ENCODE measurements at regions not wholly inside any gene's neighbourhood (a gene's known extent, or its start where the extent isn't known, plus 50 kb on each side); places are given as distances from the start of the nearest gene placed in this dataset.
A peak's percentile ranks its signal among the peaks of the same experiment; 100 is the strongest.

- TF ChIP-seq CTCF (IDR thresholded peaks at IDR 0.05; ENCODE audit: low read depth, low read length), result no peak
- H3K4me3 ChIP-seq, result no peak overlapping the region
- H3K27me3 ChIP-seq, result no peaks in the 10 kb centered on the region
- no peaks in the 10 kb centered on the region for H3K9me3 ChIP-seq (ENCODE audit: low read depth)
- DNase-seq (ENCODE audit: low read depth in 1 of 2, low spot score in 1 of 2), result no peak
- no peaks in the 10 kb centered on the region for H3K36me3 ChIP-seq
- peaks cover 14% of the 10 kb centered on the region for H3K4me1 ChIP-seq (ENCODE audit: low read depth)
- peak overlapping the region; percentile 82 for H3K27ac ChIP-seq
These were observed 81.9 kb upstream of the WLS start for GRCh38 chr1:68314151-68314780.

- Histone ChIP-seq H3K27ac (peak overlapping the region; percentile 82), H3K36me3 (no peaks in the 10 kb centered on the region), H3K4me3 (no peak overlapping the region), H3K4me1 (ENCODE audit: low read depth) (peaks cover 15% of the 10 kb centered on the region), H3K9me3 (ENCODE audit: low read depth) (no peaks in the 10 kb centered on the region), H3K27me3 (no peaks in the 10 kb centered on the region)
- TF ChIP-seq CTCF (IDR thresholded peaks at IDR 0.05; ENCODE audit: low read depth, low read length), result no peak
- DNase-seq (ENCODE audit: low read depth in 1 of 2, low spot score in 1 of 2), result peak in 1 of 2 donors; percentile 47
These were observed 81.4 kb upstream of the WLS start for GRCh38 chr1:68313735-68314134.

- Histone ChIP-seq H3K9me3 (ENCODE audit: low read depth) (no peaks in the 10 kb centered on the region), H3K27me3 (no peaks in the 10 kb centered on the region), H3K4me1 (ENCODE audit: low read depth) (peaks cover 28% of the 10 kb centered on the region), H3K27ac (peak overlapping the region; percentile 47), H3K36me3 (no peaks in the 10 kb centered on the region), H3K4me3 (no peak overlapping the region)
- no peak for TF ChIP-seq CTCF (IDR thresholded peaks at IDR 0.05; ENCODE audit: low read depth, low read length)
- DNase-seq (ENCODE audit: low read depth in 1 of 2, low spot score in 1 of 2), result peak in 1 of 2 donors; percentile 23
These were observed 75.7 kb upstream of the WLS start for GRCh38 chr1:68308034-68308433.

GRCh38 chr1:68307378-68307787 is 75.1 kb upstream of the WLS start:
- DNase-seq (ENCODE audit: low read depth in 1 of 2, low spot score in 1 of 2), result no peak
- Histone ChIP-seq H3K4me3 (no peak overlapping the region), H3K9me3 (ENCODE audit: low read depth) (no peaks in the 10 kb centered on the region), H3K36me3 (no peaks in the 10 kb centered on the region), H3K27me3 (no peaks in the 10 kb centered on the region), H3K4me1 (ENCODE audit: low read depth) (peaks cover 28% of the 10 kb centered on the region), H3K27ac (peak overlapping the region; percentile 47)
- TF ChIP-seq CTCF (IDR thresholded peaks at IDR 0.05; ENCODE audit: low read depth, low read length), result no peak

DNA sequence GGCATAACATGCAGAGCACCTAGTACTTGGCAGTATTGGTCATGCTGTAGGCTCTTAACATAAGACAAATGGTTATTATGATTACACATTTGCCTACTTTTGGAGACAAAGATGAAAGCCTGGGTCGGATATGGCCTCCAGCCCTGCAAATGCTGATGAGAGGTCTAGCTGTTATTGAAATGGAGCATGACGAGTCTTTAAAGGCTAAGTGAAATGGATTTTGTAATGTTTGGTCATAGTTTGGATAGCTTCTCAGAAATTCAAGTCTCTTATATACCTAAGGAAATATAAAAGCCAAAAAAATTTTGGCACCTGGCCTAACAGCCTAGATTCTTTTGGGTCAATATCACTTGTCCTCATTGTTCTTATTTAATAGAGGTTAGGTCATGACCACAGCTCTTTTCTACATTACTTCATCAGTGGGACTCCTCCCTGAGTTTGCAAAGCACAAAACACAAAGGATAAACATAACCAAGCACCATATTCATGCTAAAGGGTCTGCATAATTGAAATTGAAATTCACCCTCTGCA is 69.2 kb upstream of the WLS start:
- no peaks in the 10 kb centered on the region for H3K9me3 ChIP-seq (ENCODE audit: low read depth)
- no peaks in the 10 kb centered on the region for H3K27me3 ChIP-seq
- peak in 1 of 2 donors; percentile 33 for DNase-seq (ENCODE audit: low read depth in 1 of 2, low spot score in 1 of 2)
- no peak for TF ChIP-seq CTCF (IDR thresholded peaks at IDR 0.05; ENCODE audit: low read depth, low read length)
- H3K36me3 ChIP-seq, result no peaks in the 10 kb centered on the region
- H3K4me3 ChIP-seq, result no peak overlapping the region
- H3K27ac ChIP-seq, result no peak overlapping the region
- H3K4me1 ChIP-seq (ENCODE audit: low read depth), result peaks cover 10% of the 10 kb centered on the region
